Endodermal cell (in vitro differentiated cells): ENCODE measurements at regions not wholly inside any gene's neighbourhood (a gene's known extent, or its start where the extent isn't known, plus 50 kb on each side); places are given as distances from the start of the nearest gene placed in this dataset.

Source experiments
- DNase-seq: peaks from one replicate; pipeline ENCODE4 v3.0.0-alpha.2; 2017
- H3K27ac ChIP-seq: 2 replicates; pipeline ENCODE4 v1.5.1; 2013; ENCODE audit warnings: mild to moderate bottlenecking, low read depth, low read length, moderate library complexity
- H3K27me3 ChIP-seq: 2 replicates; pipeline ENCODE4 v1.6.1; 2013; ENCODE audit warnings: mild to moderate bottlenecking, low read length, moderate library complexity; ENCODE audit not compliant: insufficient read depth, control insufficient read depth, poor library complexity, severe bottlenecking
- H3K36me3 ChIP-seq: 2 replicates; pipeline ENCODE4 v1.7.0; 2013; ENCODE audit warnings: mild to moderate bottlenecking, low read length, moderate library complexity; ENCODE audit not compliant: control insufficient read depth, insufficient read depth
- H3K4me1 ChIP-seq: one replicate; pipeline ENCODE4 v1.7.0; 2013; ENCODE audit warnings: low read length; ENCODE audit not compliant: control insufficient read depth, insufficient read depth
- H3K4me3 ChIP-seq: 2 replicates; pipeline ENCODE4 v1.5.1; 2013; ENCODE audit warnings: mild to moderate bottlenecking, low read length, moderate library complexity
- H3K9ac ChIP-seq: 2 replicates; pipeline ENCODE4 v1.6.1; 2013; ENCODE audit warnings: mild to moderate bottlenecking, low read length, moderate library complexity; ENCODE audit not compliant: poor library complexity, severe bottlenecking; ENCODE audit errors: extremely low read depth
- H3K9me3 ChIP-seq: 2 replicates; pipeline ENCODE4 v1.6.1; 2013; ENCODE audit warnings: mild to moderate bottlenecking, low read length, moderate library complexity; ENCODE audit not compliant: control insufficient read depth
- H3K27ac Mint-ChIP-seq: 2 replicates; pipeline ENCODE4 v1.8.0; 2020; ENCODE audit warnings: mixed read lengths
- H3K27me3 Mint-ChIP-seq: 2 replicates; pipeline ENCODE4 v1.8.0; 2021; ENCODE audit warnings: mild to moderate bottlenecking, mixed read lengths; ENCODE audit not compliant: insufficient read depth
- H3K36me3 Mint-ChIP-seq: 2 replicates; pipeline ENCODE4 v1.8.0; 2020; ENCODE audit warnings: low read depth, mixed read lengths
- H3K4me1 Mint-ChIP-seq: 2 replicates; pipeline ENCODE4 v1.8.0; 2020; ENCODE audit warnings: mixed read lengths
- H3K4me3 Mint-ChIP-seq: 2 replicates; pipeline ENCODE4 v1.8.0; 2020; ENCODE audit warnings: mild to moderate bottlenecking, moderate library complexity, mixed read lengths
- H3K9me3 Mint-ChIP-seq: 2 replicates; pipeline ENCODE4 v1.8.0; 2020; ENCODE audit warnings: mild to moderate bottlenecking, mixed read lengths
- WGBS, 2 experiments: methylation state at CpG; one replicate each; pipeline versions ENCODE4 v1.1.5 to v1.1.7; 2013; ENCODE audit warnings: missing lambda C conversion rate in 2 of 2, mixed read lengths in 1 of 2; ENCODE audit not compliant: insufficient coverage in 1 of 2, insufficient read length in 1 of 2; 5-methylcytosine and 5-hydroxymethylcytosine counted together
- TF ChIP-seq, protein P1 (sequence below): fragments of 200-600 bp; sonication (generic); conservative IDR thresholded peaks from 2 replicates; pipeline ENCODE4 v1.5.0; 2021; ENCODE audit warnings: antibody characterized with exemption, mild to moderate bottlenecking

DNA sequence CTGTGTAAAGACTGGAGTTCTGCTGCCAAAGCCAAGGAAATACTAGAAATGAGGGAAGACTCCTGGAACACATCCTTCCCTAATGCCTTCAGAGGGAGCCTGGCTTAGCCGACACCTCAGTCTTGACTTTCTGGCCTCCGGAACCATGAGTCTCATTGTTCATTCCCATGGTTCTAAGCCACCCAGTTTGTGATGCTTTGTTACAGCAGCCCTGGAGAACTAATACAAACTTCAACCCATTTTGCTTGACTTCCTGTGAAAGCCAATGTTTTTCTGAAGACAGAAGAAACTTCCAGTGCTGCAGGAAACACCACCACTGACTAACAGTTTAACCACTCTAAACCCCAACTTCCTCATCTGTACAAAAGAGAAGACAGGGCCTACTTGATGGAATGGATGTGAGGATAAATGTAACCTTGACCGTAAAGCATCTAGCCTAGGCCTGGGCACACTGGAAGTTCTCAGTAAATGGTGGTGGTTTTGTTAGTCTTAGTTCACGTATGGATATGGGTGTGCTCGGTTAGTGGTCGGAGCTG is 85.9 kb upstream of the RFX8 start:
- Mint-ChIP-seq H3K27me3 (peaks cover 33% of the 10 kb centered on the region), H3K9me3 (no peaks in the 10 kb centered on the region), H3K27ac (no peak overlapping the region), H3K36me3 (no peaks in the 10 kb centered on the region), H3K4me3 (no peak overlapping the region), H3K4me1 (no peaks in the 10 kb centered on the region)
- no peak overlapping the region for H3K27ac ChIP-seq
- H3K27me3 ChIP-seq = no peaks in the 10 kb centered on the region
- 95 to 96% methylated on average over 6 of the region's 6 CpGs for WGBS, 2 experiments
- TF ChIP-seq, protein P1, sequence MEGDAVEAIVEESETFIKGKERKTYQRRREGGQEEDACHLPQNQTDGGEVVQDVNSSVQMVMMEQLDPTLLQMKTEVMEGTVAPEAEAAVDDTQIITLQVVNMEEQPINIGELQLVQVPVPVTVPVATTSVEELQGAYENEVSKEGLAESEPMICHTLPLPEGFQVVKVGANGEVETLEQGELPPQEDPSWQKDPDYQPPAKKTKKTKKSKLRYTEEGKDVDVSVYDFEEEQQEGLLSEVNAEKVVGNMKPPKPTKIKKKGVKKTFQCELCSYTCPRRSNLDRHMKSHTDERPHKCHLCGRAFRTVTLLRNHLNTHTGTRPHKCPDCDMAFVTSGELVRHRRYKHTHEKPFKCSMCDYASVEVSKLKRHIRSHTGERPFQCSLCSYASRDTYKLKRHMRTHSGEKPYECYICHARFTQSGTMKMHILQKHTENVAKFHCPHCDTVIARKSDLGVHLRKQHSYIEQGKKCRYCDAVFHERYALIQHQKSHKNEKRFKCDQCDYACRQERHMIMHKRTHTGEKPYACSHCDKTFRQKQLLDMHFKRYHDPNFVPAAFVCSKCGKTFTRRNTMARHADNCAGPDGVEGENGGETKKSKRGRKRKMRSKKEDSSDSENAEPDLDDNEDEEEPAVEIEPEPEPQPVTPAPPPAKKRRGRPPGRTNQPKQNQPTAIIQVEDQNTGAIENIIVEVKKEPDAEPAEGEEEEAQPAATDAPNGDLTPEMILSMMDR = no peak
- no peak for DNase-seq
- H3K4me3 ChIP-seq = no peak overlapping the region
- no peaks in the 10 kb centered on the region for H3K9me3 ChIP-seq
- no peak overlapping the region for H3K9ac ChIP-seq
- no peaks in the 10 kb centered on the region for H3K36me3 ChIP-seq
- H3K4me1 ChIP-seq = no peaks in the 10 kb centered on the region

DNA sequence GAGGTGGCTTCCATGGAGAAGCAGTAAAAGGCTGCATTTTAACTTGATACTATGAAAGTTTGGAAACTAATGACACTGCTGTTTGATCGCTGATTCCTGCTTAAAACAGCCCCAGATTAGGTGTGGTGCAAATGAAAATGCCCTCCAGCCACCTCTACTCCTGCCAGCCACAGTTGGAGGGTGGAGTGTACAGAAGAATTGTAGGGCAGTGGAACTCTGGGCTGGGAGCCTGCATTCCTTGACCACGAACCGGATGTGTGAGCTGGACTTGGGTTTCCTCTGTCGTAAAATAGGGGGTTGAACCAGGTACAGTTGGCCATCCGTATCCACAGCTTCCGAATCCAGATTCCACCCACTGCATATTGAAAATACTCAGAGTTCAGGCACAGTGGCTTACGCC is 84.6 kb upstream of the RFX8 start:
- Mint-ChIP-seq H3K36me3 (no peaks in the 10 kb centered on the region), H3K27ac (no peak overlapping the region), H3K4me3 (no peak overlapping the region), H3K9me3 (no peaks in the 10 kb centered on the region), H3K27me3 (peaks cover 22% of the 10 kb centered on the region), H3K4me1 (no peaks in the 10 kb centered on the region)
- H3K36me3 ChIP-seq = no peaks in the 10 kb centered on the region
- no peak overlapping the region for H3K27ac ChIP-seq
- WGBS, 2 experiments = 93 to 97% methylated on average over 4 to 7 of the region's 7 CpGs
- TF ChIP-seq, protein P1 = no peak
- no peak overlapping the region for H3K9ac ChIP-seq
- H3K4me3 ChIP-seq = no peak overlapping the region
- no peaks in the 10 kb centered on the region for H3K4me1 ChIP-seq
- no peaks in the 10 kb centered on the region for H3K27me3 ChIP-seq
- no peaks in the 10 kb centered on the region for H3K9me3 ChIP-seq
- DNase-seq = no peak

DNA sequence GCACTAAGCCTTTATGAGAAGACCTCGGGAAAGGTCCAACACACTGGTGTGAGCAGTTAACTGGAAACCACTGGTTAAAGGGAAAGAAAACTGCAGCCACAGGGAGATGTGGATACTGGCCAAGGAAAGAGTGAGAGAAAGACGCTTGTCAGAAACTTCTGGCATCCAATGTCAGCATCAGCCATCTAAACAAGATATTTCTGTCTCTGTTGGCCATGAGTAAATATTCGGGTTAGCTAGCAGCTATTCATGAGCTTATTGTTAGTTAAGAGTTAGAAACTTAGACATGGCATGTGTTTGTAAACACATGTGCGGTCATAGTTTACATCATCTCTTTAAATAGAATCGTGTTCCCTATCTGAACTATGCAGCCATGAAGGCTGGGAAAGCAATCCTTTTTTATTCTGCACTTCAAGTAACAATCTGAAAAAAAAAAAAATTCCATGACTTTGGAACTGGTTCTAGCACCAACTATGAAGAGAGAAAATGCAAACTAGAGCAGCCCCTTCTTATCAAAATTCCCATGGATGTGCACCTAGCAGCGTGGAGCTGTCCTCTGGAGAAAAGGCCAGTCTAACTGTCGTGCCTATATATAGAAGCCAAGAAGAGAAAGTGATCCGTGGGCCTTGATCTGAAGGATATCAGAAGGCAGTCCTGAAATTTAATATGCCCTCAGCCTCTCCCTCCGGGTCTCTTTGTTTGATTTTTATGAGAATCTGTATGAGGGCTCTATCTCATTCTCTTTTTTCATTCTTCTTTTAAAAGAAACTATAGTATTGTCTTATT is 84.0 kb upstream of the RFX8 start:
- no peaks in the 10 kb centered on the region for H3K36me3 ChIP-seq
- H3K9ac ChIP-seq = no peak overlapping the region
- no peak overlapping the region for H3K27ac Mint-ChIP-seq
- WGBS, 2 experiments = 91 to 100% methylated on average over 3 to 9 of the region's 9 CpGs
- H3K27me3 Mint-ChIP-seq = peaks cover 16% of the 10 kb centered on the region
- no peaks in the 10 kb centered on the region for H3K9me3 Mint-ChIP-seq
- no peaks in the 10 kb centered on the region for H3K36me3 Mint-ChIP-seq
- H3K4me1 Mint-ChIP-seq = no peaks in the 10 kb centered on the region
- no peak overlapping the region for H3K27ac ChIP-seq
- no peak overlapping the region for H3K4me3 ChIP-seq
- H3K27me3 ChIP-seq = no peaks in the 10 kb centered on the region
- TF ChIP-seq, protein P1 = no peak
- H3K9me3 ChIP-seq = no peaks in the 10 kb centered on the region
- H3K4me3 Mint-ChIP-seq = no peak overlapping the region
- DNase-seq = no peak
- no peaks in the 10 kb centered on the region for H3K4me1 ChIP-seq
